ENCODE measurements at regions not wholly inside any gene's neighbourhood (a gene's known extent, or its start where the extent isn't known, plus 50 kb on each side); places are given as distances from the start of the nearest gene placed in this dataset.
"Not testable (repeated sequence)": the region's sequence is repeated elsewhere in the genome, so short reads cannot be mapped to it uniquely, and the experiment has no call there.

DNA sequence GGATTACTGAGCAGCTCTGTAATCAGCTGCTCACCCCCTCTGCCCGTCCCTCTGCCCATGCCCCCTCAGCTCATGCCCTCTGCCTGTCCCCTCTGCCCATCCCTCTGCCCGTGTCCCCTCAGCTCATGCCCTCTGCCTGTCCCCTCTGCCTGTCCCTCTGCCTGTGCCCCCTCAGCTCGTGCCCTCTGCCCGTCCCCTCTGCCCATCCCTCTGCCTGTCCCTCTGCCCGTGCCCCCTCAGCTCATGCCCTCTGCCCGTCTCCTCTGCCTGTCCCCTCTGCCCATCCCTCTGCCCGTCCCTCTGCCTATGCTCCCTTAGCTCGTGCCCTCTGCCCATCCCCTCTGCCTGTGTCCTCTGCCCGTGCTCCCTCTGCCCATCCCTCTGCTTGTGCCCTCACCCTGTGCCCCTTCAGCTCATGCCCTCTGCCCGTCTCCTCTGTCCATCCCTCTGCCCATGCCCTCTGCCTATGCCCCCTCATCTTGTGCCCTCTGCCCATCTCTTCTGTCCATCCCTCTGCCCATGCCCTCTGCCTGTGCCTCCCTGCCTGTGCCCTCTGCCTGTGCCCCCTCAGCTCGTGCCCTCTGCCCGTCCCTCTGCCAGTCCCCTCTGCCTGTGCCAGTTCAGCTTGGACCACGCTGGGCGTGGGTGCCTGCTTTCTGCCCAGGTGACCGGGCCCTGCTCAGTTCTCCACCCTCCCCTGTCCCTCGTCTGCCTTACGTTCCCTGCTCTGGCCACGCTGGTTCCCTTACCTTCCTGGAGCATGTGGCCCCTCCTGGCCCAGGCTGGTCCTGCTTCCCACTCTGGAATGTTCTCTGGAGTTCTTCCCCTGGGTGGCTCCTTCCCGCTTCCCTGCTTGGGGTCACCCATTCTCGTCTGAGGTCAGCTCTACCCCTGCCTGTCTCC is 97.6 kb downstream of the NPIPB11 start:
- no peak for DNase-seq
- Histone ChIP-seq H3K36me3 (ENCODE audit: low read depth, missing control alignments) (no peaks in the 10 kb centered on the region), H3K27ac (no peak overlapping the region), H3K27me3 (no peaks in the 10 kb centered on the region), H3K4me3 (no peak overlapping the region), H3K4me1 (peaks cover 12% of the 10 kb centered on the region), H3K9me3 (no peaks in the 10 kb centered on the region)
- intact Hi-C loops (cut with DNase I; ENCODE audit: low total_unique reads), result no loop called here
- 84 to 92% methylated on average over 18 to 20 of the region's 20 CpGs for WGBS, 2 donors
- no peak for TF ChIP-seq POLR2A (IDR thresholded peaks at IDR 0.05)

DNA sequence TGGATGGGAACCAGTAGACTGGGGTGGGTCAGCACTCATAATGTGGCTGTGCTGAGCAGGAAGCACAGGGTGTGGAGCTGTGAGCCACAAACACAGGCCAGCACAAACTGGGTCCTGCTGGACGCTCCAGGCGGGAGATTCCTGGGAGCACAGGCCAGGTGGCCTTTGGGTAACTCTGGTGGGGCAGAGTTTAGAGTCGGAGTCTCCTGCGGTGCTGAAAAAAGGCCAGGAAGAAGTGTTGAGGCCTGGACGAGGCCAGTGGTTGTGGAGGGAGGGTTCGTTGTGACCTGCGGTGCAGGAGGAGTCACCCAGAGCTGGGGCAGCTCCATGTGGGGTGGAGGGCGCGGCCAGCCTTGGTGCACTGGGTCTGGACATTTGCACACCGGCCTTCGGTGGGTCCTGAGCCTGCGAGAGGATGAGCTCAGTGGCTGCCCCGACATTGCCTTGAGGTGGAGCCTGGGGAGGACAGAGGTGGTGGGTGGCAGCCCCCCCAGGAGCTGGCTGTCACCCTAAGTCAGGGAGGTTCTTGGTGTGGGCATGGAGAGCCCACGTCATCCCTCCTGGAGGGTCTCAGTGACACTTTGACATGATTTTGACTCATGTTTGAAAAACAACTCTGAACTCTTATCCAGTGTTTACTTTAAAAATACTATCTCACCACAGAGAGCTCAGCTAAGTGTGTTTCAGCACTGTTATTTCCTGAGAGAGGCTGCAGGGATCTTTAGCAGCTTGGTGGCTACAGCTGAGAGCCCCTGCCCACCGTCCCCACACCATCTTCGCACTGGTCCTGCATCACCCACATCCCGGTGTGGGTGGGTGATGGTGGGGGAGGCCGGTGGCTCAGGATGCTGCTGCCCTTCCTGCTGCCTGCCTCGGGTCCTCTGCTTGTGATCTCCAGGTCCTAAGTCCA is 98.7 kb downstream of the NPIPB11 start:
- TF ChIP-seq, protein P1, sequence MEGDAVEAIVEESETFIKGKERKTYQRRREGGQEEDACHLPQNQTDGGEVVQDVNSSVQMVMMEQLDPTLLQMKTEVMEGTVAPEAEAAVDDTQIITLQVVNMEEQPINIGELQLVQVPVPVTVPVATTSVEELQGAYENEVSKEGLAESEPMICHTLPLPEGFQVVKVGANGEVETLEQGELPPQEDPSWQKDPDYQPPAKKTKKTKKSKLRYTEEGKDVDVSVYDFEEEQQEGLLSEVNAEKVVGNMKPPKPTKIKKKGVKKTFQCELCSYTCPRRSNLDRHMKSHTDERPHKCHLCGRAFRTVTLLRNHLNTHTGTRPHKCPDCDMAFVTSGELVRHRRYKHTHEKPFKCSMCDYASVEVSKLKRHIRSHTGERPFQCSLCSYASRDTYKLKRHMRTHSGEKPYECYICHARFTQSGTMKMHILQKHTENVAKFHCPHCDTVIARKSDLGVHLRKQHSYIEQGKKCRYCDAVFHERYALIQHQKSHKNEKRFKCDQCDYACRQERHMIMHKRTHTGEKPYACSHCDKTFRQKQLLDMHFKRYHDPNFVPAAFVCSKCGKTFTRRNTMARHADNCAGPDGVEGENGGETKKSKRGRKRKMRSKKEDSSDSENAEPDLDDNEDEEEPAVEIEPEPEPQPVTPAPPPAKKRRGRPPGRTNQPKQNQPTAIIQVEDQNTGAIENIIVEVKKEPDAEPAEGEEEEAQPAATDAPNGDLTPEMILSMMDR (IDR thresholded peaks at IDR 0.05), result no peak
- TF ChIP-seq POLR2A (IDR thresholded peaks at IDR 0.05), result no peak
- intact Hi-C loops (cut with DNase I; ENCODE audit: low total_unique reads), result no loop called here
- Histone ChIP-seq H3K9me3 (no peaks in the 10 kb centered on the region), H3K36me3 (ENCODE audit: low read depth, missing control alignments) (no peaks in the 10 kb centered on the region), H3K27ac (no peak overlapping the region), H3K4me1 (peaks cover 12% of the 10 kb centered on the region), H3K4me3 (no peak overlapping the region), H3K27me3 (no peaks in the 10 kb centered on the region)
- WGBS, 2 donors, result 86 to 89% methylated on average over 17 to 19 of the region's 19 CpGs
- no peak for DNase-seq

DNA sequence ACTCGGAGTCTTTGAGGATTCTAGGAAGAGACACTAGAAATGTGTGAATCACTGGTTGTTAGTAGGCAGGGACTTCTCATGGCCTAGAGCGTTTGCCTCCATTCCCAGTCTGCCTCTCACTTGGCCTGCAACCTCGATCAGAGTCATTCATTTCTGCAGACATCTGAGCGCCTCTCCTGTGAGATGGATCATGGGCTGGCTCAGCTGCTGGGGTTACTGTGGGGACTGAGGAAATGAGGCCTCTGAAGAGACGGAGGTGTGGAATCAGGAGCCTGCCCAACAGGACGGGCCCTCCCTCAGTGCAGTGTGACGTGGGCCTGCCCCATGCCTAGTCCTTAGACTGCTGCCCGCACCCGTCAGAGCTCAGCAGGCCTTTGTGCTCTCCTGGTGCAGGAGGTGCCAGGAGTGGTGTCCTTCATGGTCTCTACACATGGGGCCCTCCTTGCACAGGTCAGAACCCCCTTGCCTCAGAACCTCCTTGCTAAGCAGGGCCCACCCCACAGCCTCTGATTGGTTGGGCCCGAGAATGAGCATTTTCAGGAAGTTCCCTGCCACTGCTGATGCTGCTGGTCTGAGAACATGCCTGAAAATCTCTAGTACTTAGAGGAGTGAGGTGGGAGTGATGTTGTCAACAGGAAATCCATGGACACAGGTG is 99.4 kb downstream of the NPIPB11 start:
- Histone ChIP-seq H3K9me3 (no peaks in the 10 kb centered on the region), H3K36me3 (ENCODE audit: low read depth, missing control alignments) (no peaks in the 10 kb centered on the region), H3K4me1 (peaks cover 12% of the 10 kb centered on the region), H3K27me3 (no peaks in the 10 kb centered on the region), H3K4me3 (no peak overlapping the region), H3K27ac (no peak overlapping the region)
- 85 to 88% methylated on average over 7 of the region's 10 CpGs for WGBS, 2 donors
- no peak for DNase-seq
- intact Hi-C loops (cut with DNase I; ENCODE audit: low total_unique reads), result no loop called here
- no peak for TF ChIP-seq POLR2A (IDR thresholded peaks at IDR 0.05)
- TF ChIP-seq, protein P1 (IDR thresholded peaks at IDR 0.05), result no peak

DNA sequence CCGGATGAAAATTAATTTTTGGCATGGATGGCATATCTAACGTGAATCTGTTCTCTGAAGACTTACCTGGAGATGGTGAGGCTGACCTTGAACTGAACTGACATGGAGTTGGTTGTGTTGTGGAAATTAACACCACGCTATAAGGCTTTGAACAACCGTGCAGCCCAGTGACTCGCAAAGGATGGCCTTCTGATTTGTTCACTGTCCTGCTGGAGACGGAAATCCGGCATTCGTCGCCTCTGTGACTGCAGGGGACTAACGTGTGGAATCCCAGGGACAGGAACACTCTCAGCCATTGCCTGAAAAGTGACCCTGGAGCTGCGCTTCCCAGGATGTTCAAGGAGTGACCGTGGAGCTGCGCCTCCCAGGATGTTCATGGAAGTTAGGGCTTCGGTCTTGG is 100.3 kb downstream of the NPIPB11 start:
- Histone ChIP-seq H3K36me3 (ENCODE audit: low read depth, missing control alignments) (no peaks in the 10 kb centered on the region), H3K4me3 (no peak overlapping the region), H3K9me3 (no peaks in the 10 kb centered on the region), H3K4me1 (peaks cover 10% of the 10 kb centered on the region), H3K27ac (no peak overlapping the region), H3K27me3 (no peaks in the 10 kb centered on the region)
- TF ChIP-seq, protein P1 (IDR thresholded peaks at IDR 0.05), result no peak
- TF ChIP-seq POLR2A (IDR thresholded peaks at IDR 0.05), result no peak
- intact Hi-C loops (cut with DNase I; ENCODE audit: low total_unique reads), result no loop called here
- WGBS, 2 donors, result 90 to 92% methylated on average over 14 of the region's 14 CpGs
- DNase-seq, result no peak

DNA sequence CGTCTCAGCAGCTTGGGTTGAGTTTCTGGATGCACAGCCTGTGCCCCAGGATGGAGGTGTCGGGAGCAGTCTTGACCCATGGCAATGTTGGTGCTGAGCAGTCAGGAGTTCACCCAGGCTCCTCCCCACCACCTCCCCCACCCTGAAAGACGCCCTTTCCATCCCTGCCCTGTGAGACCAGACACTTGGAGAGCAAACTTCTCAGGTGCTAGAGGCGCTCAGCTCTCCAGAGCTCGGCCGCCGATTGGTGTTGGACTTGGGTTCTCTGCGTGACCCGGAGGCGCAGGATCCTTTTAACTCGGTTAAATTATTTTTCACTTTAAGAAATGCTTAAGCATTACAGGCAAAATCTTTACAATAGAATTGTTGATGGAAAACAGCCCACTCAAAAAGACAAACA is 101.5 kb downstream of the NPIPB11 start:
- H3K27me3 ChIP-seq; H3K27ac ChIP-seq; H3K36me3 ChIP-seq (ENCODE audit: low read depth, missing control alignments); DNase-seq; H3K4me3 ChIP-seq; H3K4me1 ChIP-seq; intact Hi-C loops (cut with DNase I; ENCODE audit: low total_unique reads); H3K9me3 ChIP-seq: not testable (repeated sequence)
- 87 to 88% methylated on average over 11 of the region's 11 CpGs for WGBS, 2 donors

Measured in testis (tissue), 2 donors.